MM.1S (cell line): ENCODE measurements at regions not wholly inside any gene's neighbourhood (a gene's known extent, or its start where the extent isn't known, plus 50 kb on each side); places are given as distances from the start of the nearest gene placed in this dataset.

ENCODE experiments used
- EZH2 ChIP-seq: fragments of 300-600 bp; sonication (generic); optimal IDR thresholded peaks from 2 replicates; pipeline ENCODE3; 2017; ENCODE audit warnings: low read depth, mild to moderate bottlenecking, antibody characterized with exemption, low read length, mixed read lengths
- TF ChIP-seq, protein P1 (sequence below): fragments of 300-600 bp; sonication (generic); IDR thresholded peaks from 2 replicates; pipeline ENCODE4 v1.5.1; 2016; ENCODE audit warnings: antibody characterized with exemption, low read length, mixed read lengths

DNA sequence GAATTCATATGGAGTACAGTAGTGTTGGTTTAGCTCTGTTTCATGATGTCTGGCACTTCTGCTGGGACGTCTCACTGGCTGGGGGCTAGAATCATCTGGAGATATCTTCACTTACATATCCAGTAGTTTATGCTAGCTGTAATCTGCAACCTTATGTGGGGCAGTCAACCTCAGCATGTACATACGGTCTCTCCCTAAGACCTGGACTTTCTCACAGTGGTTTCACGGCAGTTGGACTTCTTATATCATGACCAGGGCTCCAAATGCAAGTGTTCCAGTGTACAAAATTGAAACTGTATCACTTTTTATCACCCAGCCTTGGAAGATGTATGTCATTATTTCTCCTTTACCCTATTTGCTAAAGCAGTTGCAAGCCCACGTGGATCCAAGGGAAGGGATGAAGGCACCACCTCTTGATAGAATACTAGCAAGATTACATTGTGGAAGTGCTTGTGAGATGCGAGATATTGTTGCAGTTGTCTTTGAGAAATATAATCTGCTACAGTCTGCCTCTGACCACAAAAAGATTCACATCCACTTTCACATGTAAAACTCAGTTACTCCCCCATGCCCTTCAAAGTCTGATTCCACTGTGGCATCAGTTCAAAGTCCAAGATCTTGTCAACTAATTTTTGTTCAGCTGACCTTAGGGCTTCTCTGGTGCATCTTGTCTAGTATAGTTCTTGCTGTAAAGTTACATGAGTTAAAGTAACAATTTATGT is 316.6 kb upstream of the NCAM1 start:
- TF ChIP-seq, protein P1, sequence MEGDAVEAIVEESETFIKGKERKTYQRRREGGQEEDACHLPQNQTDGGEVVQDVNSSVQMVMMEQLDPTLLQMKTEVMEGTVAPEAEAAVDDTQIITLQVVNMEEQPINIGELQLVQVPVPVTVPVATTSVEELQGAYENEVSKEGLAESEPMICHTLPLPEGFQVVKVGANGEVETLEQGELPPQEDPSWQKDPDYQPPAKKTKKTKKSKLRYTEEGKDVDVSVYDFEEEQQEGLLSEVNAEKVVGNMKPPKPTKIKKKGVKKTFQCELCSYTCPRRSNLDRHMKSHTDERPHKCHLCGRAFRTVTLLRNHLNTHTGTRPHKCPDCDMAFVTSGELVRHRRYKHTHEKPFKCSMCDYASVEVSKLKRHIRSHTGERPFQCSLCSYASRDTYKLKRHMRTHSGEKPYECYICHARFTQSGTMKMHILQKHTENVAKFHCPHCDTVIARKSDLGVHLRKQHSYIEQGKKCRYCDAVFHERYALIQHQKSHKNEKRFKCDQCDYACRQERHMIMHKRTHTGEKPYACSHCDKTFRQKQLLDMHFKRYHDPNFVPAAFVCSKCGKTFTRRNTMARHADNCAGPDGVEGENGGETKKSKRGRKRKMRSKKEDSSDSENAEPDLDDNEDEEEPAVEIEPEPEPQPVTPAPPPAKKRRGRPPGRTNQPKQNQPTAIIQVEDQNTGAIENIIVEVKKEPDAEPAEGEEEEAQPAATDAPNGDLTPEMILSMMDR = no peak
- no peak for TF ChIP-seq EZH2
